H1 (cell line): ENCODE measurements at regions not wholly inside any gene's neighbourhood (a gene's known extent, or its start where the extent isn't known, plus 50 kb on each side); places are given as distances from the start of the nearest gene placed in this dataset.

ENCODE experiments used
- CTCF ChIA-PET: fragments of 300-600 bp; sonication (Branson Sonifier 250); formaldehyde crosslinking; loops from one replicate; lab custom pipeline; 2021; ENCODE audit not compliant: partially characterized antibody; lab: Charles Lee
- POLR2A ChIA-PET: fragments of 300-600 bp; sonication (Branson Sonifier 250); formaldehyde crosslinking; loops from one replicate; lab custom pipeline; 2021; ENCODE audit warnings: inconsistent platforms; ENCODE audit not compliant: partially characterized antibody; lab: Charles Lee
- DNase-seq, 2 experiments: peaks; one replicate each; pipeline versions ENCODE4 v3.0.0 to v3.0.0-alpha.2; 2010 to 2022; ENCODE audit warnings: low spot score in 2 of 2, low read depth in 1 of 2, mixed read lengths in 1 of 2
- FAIRE-seq: peaks from 2 replicates; lab custom pipeline; 2011; peaks lifted over from hg19 to GRCh38; lab: Jason Lieb, UNC
- H2AFZ ChIP-seq: 2 replicates; pipeline ENCODE4 v1.8.1; 2012; ENCODE audit warnings: low read length, inconsistent platforms
- H2AK5ac ChIP-seq: 2 replicates; pipeline ENCODE4 v1.6.1; 2013; ENCODE audit warnings: low read depth, low read length
- H2BK120ac ChIP-seq: replicated peaks from 2 replicates; pipeline ENCODE3; 2013; ENCODE audit warnings: low read depth, low read length, inconsistent platforms
- H2BK12ac ChIP-seq: 2 replicates; pipeline ENCODE4 v1.6.1; 2013; ENCODE audit warnings: low read depth, low read length
- H2BK15ac ChIP-seq: 2 replicates; pipeline ENCODE4 v1.6.1; 2013; ENCODE audit warnings: low read length
- H2BK20ac ChIP-seq: 2 replicates; pipeline ENCODE4 v1.6.1; 2013; ENCODE audit warnings: low read length
- H2BK5ac ChIP-seq: 2 replicates; pipeline ENCODE4 v1.6.1; 2013; ENCODE audit warnings: low read depth, low read length
- H3K14ac ChIP-seq: 2 replicates; pipeline ENCODE4 v1.6.1; 2013; ENCODE audit warnings: inconsistent platforms; ENCODE audit not compliant: insufficient read length
- H3K18ac ChIP-seq: 2 replicates; pipeline ENCODE4 v1.6.1; 2013; ENCODE audit warnings: low read length; ENCODE audit errors: extremely low read depth
- H3K23ac ChIP-seq: 2 replicates; pipeline ENCODE4 v1.6.1; 2013; ENCODE audit warnings: inconsistent platforms; ENCODE audit not compliant: insufficient read length
- H3K23me2 ChIP-seq: 2 replicates; pipeline ENCODE4 v1.6.1; 2013; ENCODE audit warnings: low read depth, low read length
- H3K27ac ChIP-seq: 2 replicates; pipeline ENCODE4 v1.6.1; 2011; ENCODE audit warnings: low read depth, low read length, inconsistent platforms
- H3K27me3 ChIP-seq, 4 experiments: replicated peaks in 1 of 4; 1 replicate in 1 of 4; 2 replicates in 3 of 4; pipeline versions ENCODE4 v1.6.1 to v1.8.1; 2011 to 2013; ENCODE audit warnings: low read length in 3 of 4, mild to moderate bottlenecking in 3 of 4, inconsistent platforms in 2 of 4, mixed read lengths in 2 of 4, moderate library complexity in 1 of 4; ENCODE audit not compliant: control insufficient read depth in 3 of 4, insufficient read depth in 3 of 4; ENCODE audit errors: extremely low read depth in 1 of 4
- H3K36me3 ChIP-seq, 4 experiments: 2 replicates each; pipeline versions ENCODE4 v1.6.1 to v1.8.1; 2011 to 2013; ENCODE audit warnings: mild to moderate bottlenecking in 4 of 4, low read length in 3 of 4, moderate library complexity in 2 of 4, control low read depth in 1 of 4, inconsistent platforms in 1 of 4; ENCODE audit not compliant: insufficient read depth in 4 of 4, control insufficient read depth in 2 of 4
- H3K4ac ChIP-seq: replicated peaks from 2 replicates; pipeline ENCODE3; 2013; ENCODE audit warnings: low read length, low read depth, mixed read lengths, inconsistent platforms; ENCODE audit not compliant: insufficient read length
- H3K4me1 ChIP-seq, 4 experiments: replicated peaks in 1 of 4; 1 replicate in 1 of 4; 2 replicates in 3 of 4; pipeline versions ENCODE4 v1.6.1 to v1.8.1; 2011 to 2013; ENCODE audit warnings: low read length in 3 of 4, inconsistent platforms in 2 of 4, mixed read lengths in 1 of 4; ENCODE audit not compliant: insufficient read depth in 4 of 4, control insufficient read depth in 3 of 4
- H3K4me2 ChIP-seq, 2 experiments: 2 replicates each; pipeline versions ENCODE4 v1.6.1 to v1.8.1; 2011 to 2013; ENCODE audit warnings: low read depth in 2 of 2, low read length in 2 of 2, control low read depth in 1 of 2, inconsistent platforms in 1 of 2, mild to moderate bottlenecking in 1 of 2; ENCODE audit not compliant: insufficient read depth in 1 of 2
- H3K4me3 ChIP-seq, 4 experiments: fragments of 200-600, 300-600 bp in 1 of 4; sonication (generic), shearing (Covaris generic), sonication (Bioruptor Twin) in 1 of 4; 2 replicates each; pipeline versions ENCODE4 v1.5.1 to v1.8.1; 2011 to 2016; ENCODE audit warnings: low read length in 4 of 4, low read depth in 3 of 4, control low read depth in 2 of 4, inconsistent platforms in 2 of 4, mild to moderate bottlenecking in 2 of 4, mixed read lengths in 1 of 4, moderate library complexity in 1 of 4; ENCODE audit not compliant: insufficient read depth in 2 of 4; ENCODE audit errors: extremely low read depth in 1 of 4
- H3K56ac ChIP-seq: replicated peaks from 2 replicates; pipeline ENCODE3; 2013; ENCODE audit warnings: low read depth, mild to moderate bottlenecking, mixed read lengths, low read length, inconsistent platforms; ENCODE audit not compliant: insufficient read length
- H3K79me1 ChIP-seq: 2 replicates; pipeline ENCODE4 v1.6.1; 2013; ENCODE audit warnings: low read depth, low read length, control low read depth
- H3K79me2 ChIP-seq, 2 experiments: 2 replicates each; pipeline versions ENCODE4 v1.6.1 to v1.8.1; 2012 to 2013; ENCODE audit warnings: low read length in 2 of 2, mild to moderate bottlenecking in 2 of 2, inconsistent platforms in 1 of 2; ENCODE audit not compliant: insufficient read depth in 2 of 2, control insufficient read depth in 1 of 2
- H3K9ac ChIP-seq, 4 experiments: replicated peaks in 1 of 4; 1 replicate in 1 of 4; 2 replicates in 3 of 4; pipeline versions ENCODE4 v1.6.1 to v1.8.1; 2011 to 2013; ENCODE audit warnings: low read depth in 3 of 4, low read length in 3 of 4, control low read depth in 2 of 4, mild to moderate bottlenecking in 2 of 4, moderate library complexity in 2 of 4, inconsistent platforms in 1 of 4; ENCODE audit errors: extremely low read depth in 1 of 4
- H3K9me3 ChIP-seq, 2 experiments: 2 replicates each; pipeline versions ENCODE4 v1.6.1 to v1.8.1; 2012 to 2013; ENCODE audit warnings: mild to moderate bottlenecking in 2 of 2, moderate library complexity in 2 of 2, control low read depth in 1 of 2, inconsistent platforms in 1 of 2, low read depth in 1 of 2, low read length in 1 of 2, mixed read lengths in 1 of 2; ENCODE audit not compliant: insufficient read depth in 2 of 2
- H4K20me1 ChIP-seq, 2 experiments: replicated peaks in 1 of 2; 2 replicates each; pipeline versions ENCODE3 to v1.8.1; 2011 to 2013; ENCODE audit warnings: inconsistent platforms in 2 of 2, low read length in 2 of 2, mild to moderate bottlenecking in 1 of 2; ENCODE audit not compliant: insufficient read depth in 2 of 2, control insufficient read depth in 1 of 2
- H4K5ac ChIP-seq: 2 replicates; pipeline ENCODE4 v1.6.1; 2013; ENCODE audit warnings: low read length, low read depth, mixed read lengths, inconsistent platforms; ENCODE audit not compliant: insufficient read length
- H4K8ac ChIP-seq: 2 replicates; pipeline ENCODE4 v1.8.0; 2013; ENCODE audit warnings: mild to moderate bottlenecking, moderate library complexity, low read length, inconsistent platforms; ENCODE audit not compliant: insufficient read depth; ENCODE audit errors: extremely low read depth
- H4K91ac ChIP-seq: replicated peaks from 2 replicates; pipeline ENCODE3; 2013; ENCODE audit warnings: low read length, mixed read lengths, inconsistent platforms; ENCODE audit not compliant: insufficient read length
- NANOG ChIP-seq: IDR thresholded peaks from 2 replicates; pipeline ENCODE4 v1.6.1; 2011; ENCODE audit warnings: low read length, low read depth, mild to moderate bottlenecking, inconsistent platforms; ENCODE audit not compliant: insufficient read depth, poor library complexity, severe bottlenecking
- TF ChIP-seq, protein P1 (sequence below): IDR thresholded peaks from 2 replicates; pipeline ENCODE4 v1.6.1; 2012; ENCODE audit warnings: low read length, inconsistent platforms

DNA sequence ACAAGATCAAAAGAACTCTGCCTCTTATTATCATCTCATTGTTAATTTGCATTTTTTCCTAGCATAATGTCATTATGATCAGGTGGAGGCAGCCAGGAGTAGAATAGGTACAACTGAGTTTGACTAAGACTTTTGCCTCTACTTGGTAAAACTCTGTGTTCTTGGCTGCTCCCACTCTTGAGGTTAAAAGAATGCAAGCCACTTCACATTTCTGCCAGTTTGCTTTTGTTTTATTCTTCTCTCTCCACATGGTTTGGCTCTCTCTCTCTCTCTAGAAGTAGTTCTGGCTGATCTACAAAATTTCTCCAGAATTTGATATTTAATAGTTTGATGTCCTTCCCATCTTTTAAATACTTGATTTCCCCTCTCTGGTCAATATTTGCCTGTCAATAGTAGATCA lies 170.7 kb upstream of the E2F7 start:
- Histone ChIP-seq H2BK12ac (no peak overlapping the region), H3K36me3 (no peaks in the 10 kb centered on the region), H2BK20ac (no peak overlapping the region), H3K18ac (no peak overlapping the region), H2AFZ (no peak overlapping the region), H3K79me1 (no peaks in the 10 kb centered on the region), H3K23me2 (no peaks in the 10 kb centered on the region; the same call in 1 of the 2 replicates), H4K8ac (no peak overlapping the region), H3K27ac (no peak overlapping the region), H3K9me3 (no peaks in the 10 kb centered on the region), H3K56ac (no peak overlapping the region), H3K14ac (no peak overlapping the region), H3K23ac (no peak overlapping the region), H3K27me3 (no peaks in the 10 kb centered on the region), H2BK120ac (no peak overlapping the region), H3K4ac (no peak overlapping the region), H3K9ac (no peak overlapping the region), H3K4me3 (no peak overlapping the region), H4K91ac (no peak overlapping the region), H2BK15ac (no peak overlapping the region), H4K20me1 (no peaks in the 10 kb centered on the region), H3K4me1 (peaks cover 2 to 7% (median 4%) of the 10 kb centered on the region in 4 experiments; a peak in 4 of 7 replicates), H3K79me2 (no peaks in the 10 kb centered on the region), H4K5ac (no peak overlapping the region), H2BK5ac (no peak overlapping the region), H2AK5ac (no peak overlapping the region), H3K4me2 (no peak overlapping the region)
- ChIA-PET CTCF (no interaction called here), POLR2A (no interaction called here)
- DNase-seq (no peak), FAIRE-seq (no peak)
- TF ChIP-seq, protein P1, sequence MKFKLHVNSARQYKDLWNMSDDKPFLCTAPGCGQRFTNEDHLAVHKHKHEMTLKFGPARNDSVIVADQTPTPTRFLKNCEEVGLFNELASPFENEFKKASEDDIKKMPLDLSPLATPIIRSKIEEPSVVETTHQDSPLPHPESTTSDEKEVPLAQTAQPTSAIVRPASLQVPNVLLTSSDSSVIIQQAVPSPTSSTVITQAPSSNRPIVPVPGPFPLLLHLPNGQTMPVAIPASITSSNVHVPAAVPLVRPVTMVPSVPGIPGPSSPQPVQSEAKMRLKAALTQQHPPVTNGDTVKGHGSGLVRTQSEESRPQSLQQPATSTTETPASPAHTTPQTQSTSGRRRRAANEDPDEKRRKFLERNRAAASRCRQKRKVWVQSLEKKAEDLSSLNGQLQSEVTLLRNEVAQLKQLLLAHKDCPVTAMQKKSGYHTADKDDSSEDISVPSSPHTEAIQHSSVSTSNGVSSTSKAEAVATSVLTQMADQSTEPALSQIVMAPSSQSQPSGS, result no peak
- no peak for TF ChIP-seq NANOG
